Left lung (tissue), 4 donors: ENCODE measurements at regions not wholly inside any gene's neighbourhood (a gene's known extent, or its start where the extent isn't known, plus 50 kb on each side); places are given as distances from the start of the nearest gene placed in this dataset.

Experiments used
- ATAC-seq: fragments of 200-7000 bp; cut with Tn5 transposase; one replicate; pipeline ENCODE4 v1.9.1; 2020; ENCODE audit warnings: moderate library complexity
- DNase-seq, 4 donors: peaks; one replicate each; pipeline ENCODE4 v3.0.0-alpha.2; 2013 to 2020
- H3K27ac ChIP-seq, 2 donors: fragments of 200-600 bp; sonication (generic) in 1 of 2; one replicate each; pipeline versions ENCODE4 v1.5.0 to v1.8.0; 2020 to 2021
- H3K27me3 ChIP-seq, 2 donors: fragments of 200-600 bp; sonication (generic) in 1 of 2; one replicate each; pipeline versions ENCODE4 v1.5.0 to v1.8.0; 2020 to 2021
- H3K36me3 ChIP-seq, 2 donors: fragments of 200-600 bp; sonication (generic) in 1 of 2; one replicate each; pipeline versions ENCODE4 v1.5.0 to v1.8.0; 2020 to 2021
- H3K4me1 ChIP-seq, 2 donors: fragments of 200-600 bp; one replicate each; pipeline ENCODE4 v1.8.0; 2021
- H3K4me3 ChIP-seq, 2 donors: fragments of 200-600 bp; sonication (generic) in 1 of 2; one replicate each; pipeline versions ENCODE4 v1.5.0 to v1.8.0; 2020 to 2021; ENCODE audit warnings: mild to moderate bottlenecking in 1 of 2
- H3K9me3 ChIP-seq, 2 donors: fragments of 200-600 bp; sonication (generic) in 1 of 2; one replicate each; pipeline versions ENCODE4 v1.5.0 to v1.8.0; 2020 to 2021
- intact Hi-C, 2 donors: fragments of 100-400 bp; cut with DNase I; formaldehyde crosslinking; loops; one replicate each; pipeline versions ENCODE4 v1.11.2 to v1.14.2; 2022
- TF ChIP-seq, protein P1 (sequence below), 2 donors: fragments of 200-600 bp; sonication (generic) in 1 of 2; IDR thresholded peaks; one replicate each; pipeline versions ENCODE4 v1.5.0 to v1.8.0; 2021; ENCODE audit warnings: antibody characterized with exemption in 2 of 2
- donor health status: DM: no; HTN: yes; CAD: no.
- donor health status: DM: no; HTN: no; CAD: no.

DNA sequence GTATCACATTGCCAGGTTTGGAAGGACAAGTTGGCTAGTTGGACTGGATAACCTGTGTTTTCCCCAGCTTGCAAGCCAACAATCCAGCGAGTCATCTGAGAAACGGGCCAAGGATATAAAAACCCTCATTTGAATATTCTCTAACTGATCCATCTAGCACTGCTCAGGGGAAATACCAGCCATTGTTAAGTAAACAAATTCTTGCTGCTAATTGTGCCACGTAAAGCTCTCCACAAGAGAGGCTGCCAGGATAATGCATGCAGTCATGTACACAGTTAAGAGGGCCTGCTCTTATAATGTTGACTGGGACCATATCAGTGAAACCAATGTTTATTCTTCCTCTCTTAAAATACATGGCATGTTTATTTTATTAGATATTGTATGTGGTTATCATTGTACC, 663.2 kb upstream of the SGCG start:
- H3K4me1 ChIP-seq = no peaks in the 10 kb centered on the region
- no peaks in the 10 kb centered on the region for H3K36me3 ChIP-seq
- no peak overlapping the region for H3K4me3 ChIP-seq
- peaks cover 0 to 3% of the 10 kb centered on the region in 2 donors for H3K9me3 ChIP-seq
- peak; percentile 95 for ATAC-seq
- DNase-seq = peak in 2 of 4 donors; percentile 31 to 34
- TF ChIP-seq, protein P1, sequence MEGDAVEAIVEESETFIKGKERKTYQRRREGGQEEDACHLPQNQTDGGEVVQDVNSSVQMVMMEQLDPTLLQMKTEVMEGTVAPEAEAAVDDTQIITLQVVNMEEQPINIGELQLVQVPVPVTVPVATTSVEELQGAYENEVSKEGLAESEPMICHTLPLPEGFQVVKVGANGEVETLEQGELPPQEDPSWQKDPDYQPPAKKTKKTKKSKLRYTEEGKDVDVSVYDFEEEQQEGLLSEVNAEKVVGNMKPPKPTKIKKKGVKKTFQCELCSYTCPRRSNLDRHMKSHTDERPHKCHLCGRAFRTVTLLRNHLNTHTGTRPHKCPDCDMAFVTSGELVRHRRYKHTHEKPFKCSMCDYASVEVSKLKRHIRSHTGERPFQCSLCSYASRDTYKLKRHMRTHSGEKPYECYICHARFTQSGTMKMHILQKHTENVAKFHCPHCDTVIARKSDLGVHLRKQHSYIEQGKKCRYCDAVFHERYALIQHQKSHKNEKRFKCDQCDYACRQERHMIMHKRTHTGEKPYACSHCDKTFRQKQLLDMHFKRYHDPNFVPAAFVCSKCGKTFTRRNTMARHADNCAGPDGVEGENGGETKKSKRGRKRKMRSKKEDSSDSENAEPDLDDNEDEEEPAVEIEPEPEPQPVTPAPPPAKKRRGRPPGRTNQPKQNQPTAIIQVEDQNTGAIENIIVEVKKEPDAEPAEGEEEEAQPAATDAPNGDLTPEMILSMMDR (IDR thresholded peaks at IDR 0.05) = no peak
- H3K27me3 ChIP-seq = no peaks in the 10 kb centered on the region
- no peak overlapping the region for H3K27ac ChIP-seq
- intact Hi-C loops = no loop called here

DNA sequence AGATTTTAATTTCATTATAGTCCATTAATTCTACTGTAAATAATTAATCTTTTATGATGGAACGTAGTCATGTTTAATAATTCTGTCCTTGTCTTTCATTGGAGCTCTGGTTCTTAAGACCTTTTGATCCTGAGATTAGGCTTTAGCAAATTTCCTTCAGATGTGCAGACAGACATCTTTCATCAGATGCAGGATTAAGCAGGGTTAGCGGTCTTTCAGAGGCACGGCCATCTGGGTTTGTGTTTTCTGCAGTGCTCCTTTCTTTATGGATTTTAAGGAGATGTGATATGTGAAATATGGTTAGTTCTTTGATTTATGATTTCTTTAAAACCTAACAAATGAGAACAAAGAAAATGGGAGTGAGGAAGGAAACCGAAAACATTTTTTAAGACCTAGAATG, 643.9 kb upstream of the SGCG start:
- TF ChIP-seq, protein P1 (IDR thresholded peaks at IDR 0.05) = no peak
- DNase-seq (no peak), ATAC-seq (no peak)
- Histone ChIP-seq H3K9me3 (peaks cover 0 to 22% of the 10 kb centered on the region in 2 donors), H3K27me3 (no peaks in the 10 kb centered on the region), H3K4me1 (no peaks in the 10 kb centered on the region), H3K36me3 (no peaks in the 10 kb centered on the region), H3K4me3 (no peak overlapping the region), H3K27ac (no peak overlapping the region)
- intact Hi-C loops = no loop called here

DNA sequence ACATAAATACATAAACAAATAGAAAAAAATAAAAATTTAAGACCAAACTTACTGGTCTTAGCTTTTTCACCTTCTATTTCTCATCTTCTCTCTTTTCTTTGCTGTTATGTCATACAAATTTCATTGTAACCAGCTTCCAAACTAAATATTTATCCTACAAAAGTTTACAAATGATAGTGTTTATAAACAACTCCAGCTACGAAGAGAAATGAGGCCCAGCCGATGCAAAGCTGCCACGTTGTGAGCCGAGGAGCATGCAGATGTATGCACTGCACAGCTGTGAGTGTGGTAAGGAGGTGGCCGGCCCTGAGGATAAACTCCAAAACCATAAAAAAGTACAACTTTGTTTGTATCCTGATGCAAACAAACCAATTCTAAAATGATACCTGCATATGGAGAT, 642.4 kb upstream of the SGCG start:
- H3K27me3 ChIP-seq = no peaks in the 10 kb centered on the region
- H3K9me3 ChIP-seq = peaks cover 0 to 21% of the 10 kb centered on the region in 2 donors
- ATAC-seq (no peak), DNase-seq (peak in 1 of 4 donors; percentile 28)
- H3K4me1 ChIP-seq = no peaks in the 10 kb centered on the region
- H3K4me3 ChIP-seq = no peak overlapping the region
- H3K27ac ChIP-seq = no peak overlapping the region
- TF ChIP-seq, protein P1 (IDR thresholded peaks at IDR 0.05) = no peak
- H3K36me3 ChIP-seq = no peaks in the 10 kb centered on the region
- intact Hi-C loops = no loop called here

DNA sequence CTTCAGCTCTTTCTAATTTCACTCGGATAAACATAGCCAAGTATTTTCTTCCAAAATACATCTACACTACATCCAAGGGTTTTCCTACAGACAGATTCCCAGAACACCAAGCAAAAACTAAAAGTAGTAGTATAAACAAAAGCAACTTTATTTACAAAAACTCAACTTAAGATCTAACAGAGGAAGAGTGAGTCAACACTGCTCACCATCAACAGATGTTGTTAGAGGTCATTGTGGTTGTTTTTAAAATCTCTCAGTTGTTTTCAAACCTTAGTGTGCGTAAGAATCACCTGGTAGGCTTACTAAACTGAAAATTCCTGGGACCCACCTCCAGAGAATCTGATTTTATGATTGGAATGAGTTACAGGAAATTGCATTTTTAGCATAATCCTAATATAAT, 631.7 kb upstream of the SGCG start:
- intact Hi-C loops = no loop called here
- no peaks in the 10 kb centered on the region for H3K4me1 ChIP-seq

DNA sequence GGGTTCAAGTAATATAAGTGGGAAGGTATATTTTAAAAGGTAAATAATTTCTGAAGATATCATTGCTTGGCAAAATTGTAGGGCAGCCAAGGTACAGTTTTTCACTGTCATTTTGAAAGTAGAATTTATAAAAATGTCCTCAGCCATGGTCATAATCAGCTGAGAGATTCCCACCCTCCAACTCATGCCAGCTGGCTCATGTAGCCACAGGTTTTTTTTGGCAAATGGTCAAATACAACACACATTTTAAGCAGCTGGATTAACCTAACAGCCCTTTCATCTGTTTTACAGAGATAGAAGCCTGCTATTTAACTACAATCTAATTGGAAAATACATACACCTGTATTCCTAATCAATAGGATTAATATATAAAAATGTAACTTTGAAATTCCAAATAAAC, 619.2 kb upstream of the SGCG start:
- ATAC-seq (no peak), DNase-seq (no peak)
- Histone ChIP-seq H3K4me3 (no peak overlapping the region), H3K27ac (no peak overlapping the region), H3K27me3 (no peaks in the 10 kb centered on the region), H3K36me3 (no peaks in the 10 kb centered on the region), H3K9me3 (peaks cover 0 to 34% of the 10 kb centered on the region in 2 donors), H3K4me1 (no peaks in the 10 kb centered on the region)
- intact Hi-C loops = no loop called here
- TF ChIP-seq, protein P1 (IDR thresholded peaks at IDR 0.05) = no peak

More for the DNA sequence above, 631.7 kb upstream of the SGCG start:
- Histone ChIP-seq H3K36me3 (no peaks in the 10 kb centered on the region), H3K27ac (no peak overlapping the region), H3K27me3 (no peaks in the 10 kb centered on the region), H3K4me3 (no peak overlapping the region), H3K9me3 (peaks cover 0 to 12% of the 10 kb centered on the region in 2 donors)
- TF ChIP-seq, protein P1 (IDR thresholded peaks at IDR 0.05) = no peak
- DNase-seq = no peak
- no peak for ATAC-seq
